OCI-LY1 (cell line): ENCODE measurements at regions not wholly inside any gene's neighbourhood (a gene's known extent, or its start where the extent isn't known, plus 50 kb on each side); places are given as distances from the start of the nearest gene placed in this dataset.

Experiments
- H2AFZ ChIP-seq: fragments of 200-600 bp; sonication (generic), shearing (Covaris generic); 2 replicates; pipeline ENCODE4 v1.6.0; 2014; ENCODE audit warnings: antibody characterized with exemption, mild to moderate bottlenecking, low read length
- H3F3A ChIP-seq: fragments of 200-600 bp; sonication (generic), shearing (Covaris generic); 2 replicates; pipeline ENCODE4 v1.6.0; 2014; ENCODE audit warnings: mild to moderate bottlenecking, antibody characterized with exemption, low read length, moderate library complexity; ENCODE audit not compliant: insufficient read depth
- H3K27ac ChIP-seq: fragments of 200-600 bp; sonication (generic); 2 replicates; pipeline ENCODE4 v1.5.1; 2014; ENCODE audit warnings: low read length, mixed run types, mild to moderate bottlenecking, low read depth; ENCODE audit not compliant: poor library complexity, severe bottlenecking
- H3K27me3 ChIP-seq: fragments of 200-600 bp; sonication (generic); 2 replicates; pipeline ENCODE4 v1.6.0; 2014; ENCODE audit warnings: antibody characterized with exemption, mild to moderate bottlenecking, low read length, moderate library complexity; ENCODE audit not compliant: insufficient read depth
- H3K36me3 ChIP-seq: fragments of 200-600 bp; sonication (generic); 2 replicates; pipeline ENCODE4 v1.6.1; 2014; ENCODE audit warnings: mild to moderate bottlenecking, antibody characterized with exemption, low read length, moderate library complexity, mixed read lengths; ENCODE audit not compliant: insufficient read depth
- H3K4me1 ChIP-seq: fragments of 200-600 bp; sonication (generic); 2 replicates; pipeline ENCODE4 v1.5.1; 2014; ENCODE audit warnings: mild to moderate bottlenecking, low read length, moderate library complexity; ENCODE audit not compliant: insufficient read depth, severe bottlenecking
- H3K4me2 ChIP-seq: fragments of 200-600 bp; sonication (generic), shearing (Covaris generic); 2 replicates; pipeline ENCODE4 v1.6.1; 2014; ENCODE audit warnings: low read length
- H3K4me3 ChIP-seq: fragments of 200-600 bp; sonication (generic); 2 replicates; pipeline ENCODE4 v1.5.1; 2014; ENCODE audit warnings: low read length, low read depth, mild to moderate bottlenecking, mixed read lengths; ENCODE audit not compliant: poor library complexity, severe bottlenecking
- H3K79me2 ChIP-seq: fragments of 200-600 bp; shearing (Covaris generic); 2 replicates; pipeline ENCODE4 v1.6.1; 2016; ENCODE audit warnings: mixed run types, low read length, mixed read lengths; ENCODE audit not compliant: insufficient read depth
- H3K9ac ChIP-seq: fragments of 200-600 bp; sonication (generic), shearing (Covaris generic); 2 replicates; pipeline ENCODE4 v1.6.1; 2014; ENCODE audit warnings: mild to moderate bottlenecking, low read length, mixed read lengths
- H3K9me2 ChIP-seq: fragments of 200-600 bp; sonication (generic), shearing (Covaris generic); 2 replicates; pipeline ENCODE4 v1.6.1; 2014; ENCODE audit warnings: low read depth, mild to moderate bottlenecking, low read length, mixed read lengths
- H3K9me3 ChIP-seq: fragments of 200-600 bp; shearing (Covaris generic); 2 replicates; pipeline ENCODE4 v1.6.1; 2014; ENCODE audit warnings: low read length, mixed read lengths
- H4K20me1 ChIP-seq: fragments of 200-600 bp; sonication (generic), shearing (Covaris generic); 2 replicates; pipeline ENCODE4 v1.6.0; 2016; ENCODE audit warnings: mild to moderate bottlenecking, low read length; ENCODE audit not compliant: insufficient read depth
- EZH2 ChIP-seq: fragments of 200-600 bp; sonication (generic), shearing (Covaris generic); IDR thresholded peaks from 2 replicates; pipeline ENCODE4 v1.8.0; 2017; ENCODE audit warnings: borderline replicate concordance, mixed run types, mild to moderate bottlenecking, antibody characterized with exemption, low read length, moderate library complexity, mixed read lengths
- TF ChIP-seq, protein P1 (sequence below): fragments of 200-600 bp; sonication (generic), shearing (Covaris generic); IDR thresholded peaks from 2 replicates; pipeline ENCODE4 v1.5.1; 2017; ENCODE audit warnings: mild to moderate bottlenecking, antibody characterized with exemption, low read length, moderate library complexity, mixed read lengths

DNA sequence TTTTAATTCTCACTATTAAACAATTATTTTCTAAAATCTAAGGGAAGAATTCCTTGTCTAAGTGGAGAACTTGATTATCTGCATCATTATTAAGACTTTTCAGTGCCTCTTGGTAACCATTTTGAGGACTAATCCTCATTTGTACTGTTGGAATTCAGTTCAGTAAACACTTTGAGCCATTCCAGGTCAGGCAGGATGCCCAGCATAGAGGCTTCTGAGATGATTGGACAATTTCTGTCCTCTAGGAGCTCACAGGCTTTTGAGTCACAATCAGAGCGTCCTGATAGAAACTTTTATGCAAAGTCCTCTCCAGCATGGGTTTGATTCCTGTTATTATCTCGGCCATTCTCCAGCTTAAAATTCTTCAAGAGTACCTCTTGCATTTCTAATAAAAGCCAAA, 1304.6 kb downstream of the EPHA7 start:
- H3K27ac ChIP-seq, result no peak overlapping the region
- H3K4me3 ChIP-seq, result no peak overlapping the region
- H4K20me1 ChIP-seq, result no peaks in the 10 kb centered on the region
- H3K79me2 ChIP-seq, result no peaks in the 10 kb centered on the region
- no peak overlapping the region for H3K4me2 ChIP-seq
- no peaks in the 10 kb centered on the region for H3F3A ChIP-seq
- H3K36me3 ChIP-seq, result no peaks in the 10 kb centered on the region
- no peak overlapping the region for H2AFZ ChIP-seq
- H3K9ac ChIP-seq, result no peak overlapping the region
- no peaks in the 10 kb centered on the region for H3K9me2 ChIP-seq
- no peaks in the 10 kb centered on the region for H3K9me3 ChIP-seq
- H3K27me3 ChIP-seq, result no peaks in the 10 kb centered on the region
- no peaks in the 10 kb centered on the region for H3K4me1 ChIP-seq
- no peak for TF ChIP-seq EZH2
- TF ChIP-seq, protein P1, sequence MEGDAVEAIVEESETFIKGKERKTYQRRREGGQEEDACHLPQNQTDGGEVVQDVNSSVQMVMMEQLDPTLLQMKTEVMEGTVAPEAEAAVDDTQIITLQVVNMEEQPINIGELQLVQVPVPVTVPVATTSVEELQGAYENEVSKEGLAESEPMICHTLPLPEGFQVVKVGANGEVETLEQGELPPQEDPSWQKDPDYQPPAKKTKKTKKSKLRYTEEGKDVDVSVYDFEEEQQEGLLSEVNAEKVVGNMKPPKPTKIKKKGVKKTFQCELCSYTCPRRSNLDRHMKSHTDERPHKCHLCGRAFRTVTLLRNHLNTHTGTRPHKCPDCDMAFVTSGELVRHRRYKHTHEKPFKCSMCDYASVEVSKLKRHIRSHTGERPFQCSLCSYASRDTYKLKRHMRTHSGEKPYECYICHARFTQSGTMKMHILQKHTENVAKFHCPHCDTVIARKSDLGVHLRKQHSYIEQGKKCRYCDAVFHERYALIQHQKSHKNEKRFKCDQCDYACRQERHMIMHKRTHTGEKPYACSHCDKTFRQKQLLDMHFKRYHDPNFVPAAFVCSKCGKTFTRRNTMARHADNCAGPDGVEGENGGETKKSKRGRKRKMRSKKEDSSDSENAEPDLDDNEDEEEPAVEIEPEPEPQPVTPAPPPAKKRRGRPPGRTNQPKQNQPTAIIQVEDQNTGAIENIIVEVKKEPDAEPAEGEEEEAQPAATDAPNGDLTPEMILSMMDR, result no peak

DNA sequence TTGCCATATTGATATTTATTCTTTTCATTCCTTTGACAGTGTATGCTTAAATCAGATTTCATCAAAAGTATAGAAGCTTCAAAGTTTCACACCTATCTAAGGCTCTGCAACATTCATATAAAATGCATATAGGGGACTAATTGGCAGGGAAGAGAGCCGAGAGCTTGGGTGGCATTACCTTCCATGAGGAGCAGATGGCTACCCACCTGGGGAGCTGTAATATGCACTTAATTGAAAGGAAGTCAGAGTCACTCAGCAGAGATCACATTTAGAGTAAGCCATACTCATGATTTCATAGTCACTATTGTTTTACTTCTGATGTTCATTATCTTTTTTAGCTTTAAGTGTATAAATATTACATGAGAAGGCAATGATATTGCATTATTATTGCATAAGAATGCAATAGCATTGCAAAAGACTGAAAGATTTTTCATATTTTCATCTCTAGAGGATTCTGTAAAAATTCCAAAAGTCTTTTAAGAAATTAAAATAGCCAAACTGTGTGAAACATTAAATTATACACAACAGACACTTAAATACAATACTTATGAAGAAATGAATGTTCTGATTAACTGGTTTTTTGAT, 1305.2 kb downstream of the EPHA7 start:
- Histone ChIP-seq H3K9ac (no peak overlapping the region), H3K4me2 (no peak overlapping the region), H2AFZ (no peak overlapping the region), H3K4me1 (no peaks in the 10 kb centered on the region), H3K4me3 (no peak overlapping the region), H3K79me2 (no peaks in the 10 kb centered on the region), H3K27me3 (no peaks in the 10 kb centered on the region), H3K9me2 (no peaks in the 10 kb centered on the region), H3K27ac (no peak overlapping the region), H3K36me3 (no peaks in the 10 kb centered on the region), H4K20me1 (no peaks in the 10 kb centered on the region), H3F3A (no peaks in the 10 kb centered on the region), H3K9me3 (no peaks in the 10 kb centered on the region)
- TF ChIP-seq, protein P1, result no peak
- no peak for TF ChIP-seq EZH2

DNA sequence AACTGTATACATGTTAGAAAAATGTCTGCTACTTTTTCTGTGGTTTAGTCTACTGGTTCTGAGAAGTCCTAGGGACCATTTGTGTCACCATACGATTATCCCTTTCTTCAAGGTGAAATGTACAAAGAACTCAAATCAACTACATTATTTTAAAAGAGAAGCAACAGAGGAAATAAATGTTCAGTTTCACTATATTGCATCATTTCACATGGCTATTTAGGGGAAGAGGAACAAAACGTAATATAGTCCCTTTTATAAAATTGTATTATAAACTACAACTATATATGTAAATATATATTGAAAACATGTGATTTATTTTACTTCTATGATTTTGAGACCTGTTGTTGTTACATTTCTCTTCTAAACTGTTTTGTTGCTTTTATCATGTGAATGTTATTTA, 1308.0 kb downstream of the EPHA7 start:
- no peaks in the 10 kb centered on the region for H3K79me2 ChIP-seq
- no peaks in the 10 kb centered on the region for H4K20me1 ChIP-seq
- H3K27me3 ChIP-seq, result no peaks in the 10 kb centered on the region
- H3K4me3 ChIP-seq, result no peak overlapping the region
- H3K9ac ChIP-seq, result no peak overlapping the region
- H3K9me3 ChIP-seq, result no peaks in the 10 kb centered on the region
- no peak overlapping the region for H3K4me2 ChIP-seq
- H3K9me2 ChIP-seq, result no peaks in the 10 kb centered on the region
- no peaks in the 10 kb centered on the region for H3K4me1 ChIP-seq
- TF ChIP-seq, protein P1, result no peak
- TF ChIP-seq EZH2, result no peak
- H2AFZ ChIP-seq, result no peak overlapping the region
- H3K27ac ChIP-seq, result no peak overlapping the region
- no peaks in the 10 kb centered on the region for H3F3A ChIP-seq
- no peaks in the 10 kb centered on the region for H3K36me3 ChIP-seq
